GM13976 (cell line): ENCODE measurements at regions not wholly inside any gene's neighbourhood (a gene's known extent, or its start where the extent isn't known, plus 50 kb on each side); places are given as distances from the start of the nearest gene placed in this dataset.

ENCODE experiments used
- DNase-seq: peaks from one replicate; pipeline ENCODE4 v3.0.0; 2012; ENCODE audit warnings: low spot score
- in situ Hi-C: fragments of 300-500 bp; cut with MboI; formaldehyde crosslinking; loops from one replicate; pipeline ENCODE4 v1.12.0; 2022; ENCODE audit warnings: low sequenced_read_pairs, mixed read lengths, inconsistent platforms; ENCODE audit not compliant: unreplicated experiment
- TF ChIP-seq, protein P1 (sequence below): IDR thresholded peaks from 2 replicates; pipeline ENCODE4 v1.5.1; 2012; ENCODE audit warnings: borderline replicate concordance, mild to moderate bottlenecking; ENCODE audit not compliant: insufficient read depth; ENCODE audit errors: extremely low read depth, missing control alignments, control extremely low read depth

DNA sequence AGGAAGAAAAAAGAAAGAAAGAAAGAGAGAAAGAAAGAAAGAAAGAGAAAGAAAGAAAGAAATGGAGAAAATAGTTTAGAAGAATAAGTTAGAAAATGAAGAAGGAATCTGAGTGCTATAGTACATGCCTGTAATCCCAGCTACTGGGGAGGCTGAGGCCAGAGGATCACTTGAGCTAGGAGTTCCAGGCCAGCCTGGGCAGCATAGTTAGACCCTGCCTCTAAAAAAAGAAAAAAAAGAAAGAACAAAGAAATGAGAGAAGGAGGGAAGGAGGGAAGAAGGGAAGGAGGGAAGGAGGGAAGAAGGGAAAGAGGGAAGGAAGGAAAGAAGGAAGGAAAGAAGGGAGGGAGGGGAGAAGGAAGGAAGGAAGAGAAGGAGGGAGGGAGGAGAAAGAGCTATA lies 1339.8 kb downstream of the OLFM4 start:
- in situ Hi-C loops = no loop called here
- no peak for DNase-seq
- TF ChIP-seq, protein P1, sequence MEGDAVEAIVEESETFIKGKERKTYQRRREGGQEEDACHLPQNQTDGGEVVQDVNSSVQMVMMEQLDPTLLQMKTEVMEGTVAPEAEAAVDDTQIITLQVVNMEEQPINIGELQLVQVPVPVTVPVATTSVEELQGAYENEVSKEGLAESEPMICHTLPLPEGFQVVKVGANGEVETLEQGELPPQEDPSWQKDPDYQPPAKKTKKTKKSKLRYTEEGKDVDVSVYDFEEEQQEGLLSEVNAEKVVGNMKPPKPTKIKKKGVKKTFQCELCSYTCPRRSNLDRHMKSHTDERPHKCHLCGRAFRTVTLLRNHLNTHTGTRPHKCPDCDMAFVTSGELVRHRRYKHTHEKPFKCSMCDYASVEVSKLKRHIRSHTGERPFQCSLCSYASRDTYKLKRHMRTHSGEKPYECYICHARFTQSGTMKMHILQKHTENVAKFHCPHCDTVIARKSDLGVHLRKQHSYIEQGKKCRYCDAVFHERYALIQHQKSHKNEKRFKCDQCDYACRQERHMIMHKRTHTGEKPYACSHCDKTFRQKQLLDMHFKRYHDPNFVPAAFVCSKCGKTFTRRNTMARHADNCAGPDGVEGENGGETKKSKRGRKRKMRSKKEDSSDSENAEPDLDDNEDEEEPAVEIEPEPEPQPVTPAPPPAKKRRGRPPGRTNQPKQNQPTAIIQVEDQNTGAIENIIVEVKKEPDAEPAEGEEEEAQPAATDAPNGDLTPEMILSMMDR = no peak

DNA sequence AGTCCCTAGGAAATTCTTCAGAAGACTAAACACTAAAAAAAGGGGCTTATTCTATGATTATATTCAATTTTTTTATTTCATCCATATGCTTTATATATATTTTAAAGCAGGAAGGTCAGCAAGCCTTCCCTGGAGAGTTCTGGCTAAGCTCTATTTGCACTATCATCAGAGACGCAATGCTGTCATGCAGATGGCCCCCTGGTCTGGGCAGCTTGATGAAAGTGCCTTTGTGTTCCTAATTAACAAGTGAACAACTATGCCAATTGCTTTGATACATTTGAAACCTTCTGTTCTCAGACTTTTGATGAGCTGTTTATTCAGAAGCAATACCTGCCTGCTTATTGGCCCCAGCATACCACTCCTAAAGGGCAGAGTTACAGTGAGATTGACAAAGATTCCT lies 1344.6 kb downstream of the OLFM4 start:
- TF ChIP-seq, protein P1 = no peak
- in situ Hi-C loops = no loop called here
- no peak for DNase-seq

DNA sequence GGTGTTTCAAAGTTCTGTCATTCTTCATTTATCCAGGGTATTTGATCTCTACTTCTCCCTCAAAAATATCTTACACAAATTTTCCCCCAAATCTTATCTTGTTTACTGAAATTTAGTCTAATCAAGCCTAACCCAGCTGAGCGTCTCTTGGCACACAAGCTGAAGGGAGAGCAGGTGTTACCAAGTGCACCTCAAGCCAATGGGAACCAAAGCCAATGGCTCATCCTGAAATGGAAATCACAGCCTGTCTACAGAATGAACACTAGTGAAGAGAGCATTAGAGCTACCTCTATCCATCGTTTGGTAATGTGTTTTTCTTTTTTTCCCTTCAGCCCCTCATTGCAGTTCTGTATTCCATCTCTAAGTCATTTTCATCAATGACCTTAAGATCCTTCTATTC lies 1350.8 kb downstream of the OLFM4 start:
- no peak for DNase-seq
- in situ Hi-C loops = no loop called here
- TF ChIP-seq, protein P1 = no peak

DNA sequence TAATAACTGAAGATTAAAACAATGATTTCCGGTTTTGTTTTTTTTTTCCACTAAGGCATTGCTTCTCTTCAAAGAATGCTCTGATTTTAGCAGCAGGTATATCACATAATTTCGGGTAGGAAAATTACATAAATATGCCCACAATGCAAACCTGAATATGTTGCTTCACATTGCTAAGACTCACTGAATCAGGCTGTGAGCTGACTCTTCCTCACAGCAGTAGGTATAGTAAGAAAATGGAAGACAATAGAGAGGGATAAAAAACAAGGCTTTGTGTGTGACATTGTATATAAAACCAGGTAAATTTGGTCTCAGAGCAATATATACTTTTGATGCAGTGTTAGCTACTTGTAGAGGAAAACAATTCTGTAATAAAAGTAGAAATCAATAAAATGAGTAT lies 1355.0 kb downstream of the OLFM4 start:
- TF ChIP-seq, protein P1 = no peak
- DNase-seq = no peak
- in situ Hi-C loops = no loop called here

DNA sequence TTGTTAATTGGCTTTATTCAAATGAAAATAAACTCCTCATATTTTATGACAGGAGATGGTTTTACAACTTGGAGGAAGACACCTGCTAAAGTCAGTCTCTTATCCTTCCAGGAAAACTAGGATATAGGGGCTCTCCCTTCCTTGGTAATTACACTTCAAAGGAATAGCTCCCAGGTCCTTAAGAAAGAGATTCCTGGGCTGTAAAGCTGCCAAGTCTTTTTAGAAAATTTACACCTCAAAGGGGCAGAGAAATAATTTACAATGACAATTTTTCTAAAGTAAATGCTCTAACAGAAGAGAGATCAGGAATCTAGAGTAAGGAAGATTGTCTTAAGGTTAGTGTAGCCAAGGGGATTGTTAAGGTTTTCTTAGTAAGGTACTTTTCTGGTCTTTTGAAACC lies 1359.0 kb downstream of the OLFM4 start:
- in situ Hi-C loops = no loop called here
- TF ChIP-seq, protein P1 = no peak
- no peak for DNase-seq

DNA sequence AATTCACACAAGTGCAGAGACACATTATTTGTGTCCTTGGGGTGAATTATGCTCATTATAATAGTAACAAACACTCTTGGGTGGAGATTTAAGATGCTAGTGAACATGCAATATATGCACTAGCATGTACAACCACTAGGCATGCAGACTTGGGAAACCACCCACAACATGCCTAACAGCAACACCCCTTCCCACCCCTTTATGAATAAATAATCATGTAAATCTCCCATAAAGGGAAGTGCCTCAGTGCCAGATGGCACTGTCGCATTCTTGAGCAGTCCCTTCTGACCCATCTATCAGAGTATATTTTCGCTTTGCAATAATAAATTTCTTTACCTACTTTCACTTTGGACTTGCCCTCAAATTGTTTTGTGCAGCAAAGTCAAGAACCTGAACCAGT lies 1362.2 kb downstream of the OLFM4 start:
- TF ChIP-seq, protein P1 = no peak
- in situ Hi-C loops = no loop called here
- DNase-seq = no peak
